ENCODE measurements at regions not wholly inside any gene's neighbourhood (a gene's known extent, or its start where the extent isn't known, plus 50 kb on each side); places are given as distances from the start of the nearest gene placed in this dataset.
"Not testable (repeated sequence)": the region's sequence is repeated elsewhere in the genome, so short reads cannot be mapped to it uniquely, and the experiment has no call there.

DNA sequence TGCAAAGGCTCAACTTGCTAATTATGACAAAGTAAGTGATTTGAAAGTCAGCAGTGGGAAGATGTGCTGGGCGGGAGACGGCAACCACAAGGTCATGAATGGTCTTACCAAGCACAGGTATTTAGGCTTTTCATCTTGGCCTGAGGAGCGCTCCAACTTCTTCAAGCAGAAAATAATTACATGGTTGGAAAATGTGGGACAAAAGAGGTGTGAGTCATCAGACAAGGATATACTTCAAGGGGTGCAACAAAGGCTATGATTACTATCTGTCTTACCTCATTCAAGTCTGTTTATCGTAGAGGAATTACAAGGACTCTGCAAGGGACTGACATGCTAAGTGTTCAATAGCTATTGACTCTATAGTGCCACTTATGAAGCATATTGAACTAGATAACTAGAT lies 2005.7 kb downstream of the MRPL39 start:
- DNase-seq (ENCODE audit: low read depth in 4 of 4, low spot score in 2 of 4), result no peak

DNA sequence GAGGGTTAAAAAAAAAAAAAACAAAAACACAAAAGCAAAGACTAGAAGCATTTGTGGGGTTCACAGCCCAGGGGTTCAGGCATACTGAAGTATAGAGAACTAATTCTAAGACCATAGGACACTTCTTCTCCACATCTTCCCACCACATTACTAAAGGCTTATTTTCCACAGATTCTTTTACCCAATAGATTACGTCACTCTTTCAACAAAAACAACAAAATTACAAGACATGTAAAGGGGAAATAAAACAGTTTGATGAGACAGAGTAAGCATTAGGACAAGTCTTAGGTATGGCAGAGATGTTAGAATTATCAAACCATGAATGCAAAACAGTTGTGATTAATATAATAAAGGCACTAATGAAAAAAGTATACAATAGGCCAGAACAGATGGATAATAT lies 2013.7 kb downstream of the MRPL39 start:
- DNase-seq (ENCODE audit: low read depth in 4 of 4, low spot score in 2 of 4), result no peak

DNA sequence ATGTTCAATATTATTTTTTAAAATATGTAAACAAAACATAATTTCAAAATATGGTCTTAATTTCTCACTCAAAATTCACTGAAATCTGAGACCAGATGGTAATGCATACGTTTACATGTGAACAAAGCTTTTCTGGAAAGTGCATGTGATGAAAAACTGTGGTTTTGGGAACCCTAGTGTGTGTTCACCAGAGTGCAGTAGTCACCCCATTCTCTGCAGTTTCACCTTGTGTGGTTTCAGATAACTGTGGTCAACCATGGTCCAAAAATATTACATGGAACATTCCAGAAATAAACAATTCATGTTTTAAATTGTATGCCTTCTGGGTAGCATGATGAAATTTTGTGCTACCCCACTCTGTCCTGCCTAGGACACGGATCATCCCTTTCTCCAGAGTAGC lies 2021.9 kb downstream of the MRPL39 start:
- DNase-seq (ENCODE audit: low read depth in 4 of 4, low spot score in 2 of 4), result no peak

DNA sequence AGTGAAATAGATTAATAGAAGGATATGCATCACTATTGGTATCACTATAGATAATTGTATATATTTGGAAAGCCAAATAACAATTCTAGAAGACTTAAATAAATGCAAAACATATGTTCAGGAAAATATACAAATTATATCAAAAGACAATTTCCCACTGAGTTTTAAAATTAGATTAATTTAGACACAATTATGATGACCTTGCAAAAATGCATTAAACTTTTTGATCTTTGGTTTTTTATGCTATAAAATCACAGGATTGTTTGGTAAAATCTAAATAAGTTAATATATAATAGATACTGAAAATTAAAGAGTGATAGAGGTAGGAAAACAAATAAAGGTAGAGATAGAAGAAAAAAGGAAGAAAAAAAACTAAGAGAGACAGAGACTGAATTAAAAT lies 2027.7 kb downstream of the MRPL39 start:
- DNase-seq (ENCODE audit: low read depth in 4 of 4, low spot score in 2 of 4), result no peak

DNA sequence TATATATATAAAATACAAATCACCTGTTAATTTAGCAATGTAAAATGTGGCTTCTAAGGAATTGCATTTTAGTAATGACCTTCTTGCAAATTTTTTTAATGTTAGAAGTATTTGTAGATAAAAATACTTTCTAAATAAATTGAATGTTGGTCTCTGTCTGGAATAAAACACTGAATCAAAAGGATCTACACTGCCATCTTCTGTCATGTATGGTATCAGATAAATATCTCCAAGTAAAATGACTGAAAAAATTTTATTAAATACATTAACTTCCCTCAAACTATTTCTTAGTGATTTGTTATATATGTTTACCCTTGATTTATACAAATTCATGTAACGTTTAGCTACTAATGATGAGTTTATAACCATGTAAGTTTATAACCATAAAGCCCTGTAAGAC lies 2029.3 kb downstream of the MRPL39 start:
- no peak for DNase-seq (ENCODE audit: low read depth in 4 of 4, low spot score in 2 of 4)

DNA sequence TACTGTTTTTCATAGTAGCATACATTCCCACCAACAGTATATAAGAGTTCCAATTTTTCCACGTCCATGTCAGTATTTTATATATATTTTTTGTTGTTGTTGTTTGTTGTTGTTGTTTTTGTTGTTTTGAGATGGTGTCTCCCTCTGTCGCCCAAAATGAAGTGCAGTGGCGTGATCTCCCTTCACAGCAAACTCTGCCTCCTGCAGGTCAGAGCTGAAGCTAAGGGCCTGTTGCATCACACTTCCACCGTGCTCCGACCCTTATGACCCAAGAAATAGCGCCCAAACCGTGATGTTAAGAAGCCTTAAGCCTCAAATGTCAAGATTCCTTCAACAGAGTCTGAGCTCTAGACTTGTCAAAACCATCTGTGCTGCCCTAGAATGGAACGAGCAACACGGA lies 2032.3 kb downstream of the MRPL39 start:
- DNase-seq (ENCODE audit: low read depth in 4 of 4, low spot score in 2 of 4), result no peak

DNA sequence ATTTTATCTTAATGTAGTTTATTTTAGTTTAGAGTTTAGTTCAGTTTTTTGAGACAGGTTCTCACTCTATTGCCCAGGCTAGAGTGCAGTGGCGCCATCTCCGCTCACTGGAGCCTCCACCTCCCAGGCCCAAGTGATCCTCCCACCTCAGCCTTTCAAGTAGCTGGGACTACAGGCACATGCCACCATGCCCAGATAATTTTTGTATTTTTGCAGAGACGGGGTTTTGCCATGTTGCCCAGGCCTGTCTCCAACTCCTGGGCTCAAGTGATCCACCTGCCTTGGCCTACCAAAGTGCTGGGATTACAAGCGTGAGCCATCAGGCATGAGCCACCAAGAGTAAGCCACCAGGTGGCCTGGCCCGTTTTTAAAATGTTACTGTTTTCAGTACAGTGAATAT lies 2058.4 kb downstream of the MRPL39 start:
- not testable (repeated sequence) for DNase-seq (ENCODE audit: low read depth in 4 of 4, low spot score in 2 of 4)

DNA sequence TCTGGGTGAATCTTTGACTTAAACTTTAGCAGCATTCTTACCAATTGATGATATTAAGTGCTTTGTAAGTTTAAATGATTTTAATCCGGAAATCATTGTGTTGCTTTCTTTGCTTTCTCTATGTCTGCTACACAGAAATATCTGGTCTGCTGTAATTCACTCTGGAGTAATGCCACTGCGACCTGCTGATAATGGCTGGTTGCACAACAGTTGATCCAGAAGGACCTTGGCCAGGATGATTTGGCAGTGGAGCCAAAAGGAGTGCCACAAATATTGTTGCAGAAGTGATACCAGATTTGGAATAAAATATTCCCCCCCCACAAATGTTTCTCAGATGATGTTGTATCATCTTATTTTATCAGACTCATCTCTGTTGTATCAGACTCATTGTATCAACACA lies 2063.9 kb downstream of the MRPL39 start:
- no peak for DNase-seq (ENCODE audit: low read depth in 4 of 4, low spot score in 2 of 4)

DNA sequence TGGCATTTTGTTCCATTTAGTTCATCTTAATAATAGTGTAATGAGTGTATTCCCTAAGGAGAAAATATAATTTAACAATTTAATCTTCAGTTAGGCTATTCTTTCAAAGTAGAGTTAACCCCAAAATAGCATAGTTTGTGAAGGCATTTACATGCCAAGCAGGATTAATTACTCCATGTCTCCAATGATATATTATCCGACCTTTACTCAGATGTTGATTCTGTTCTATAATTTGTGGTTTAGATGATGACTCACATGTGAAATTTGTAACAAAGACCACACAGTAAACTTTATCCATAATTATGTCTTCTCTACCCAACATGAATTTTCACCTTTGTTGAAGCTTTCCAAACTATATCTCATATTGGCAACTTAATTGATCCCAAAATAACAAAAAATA lies 2065.2 kb downstream of the MRPL39 start:
- no peak for DNase-seq (ENCODE audit: low read depth in 4 of 4, low spot score in 2 of 4)

DNA sequence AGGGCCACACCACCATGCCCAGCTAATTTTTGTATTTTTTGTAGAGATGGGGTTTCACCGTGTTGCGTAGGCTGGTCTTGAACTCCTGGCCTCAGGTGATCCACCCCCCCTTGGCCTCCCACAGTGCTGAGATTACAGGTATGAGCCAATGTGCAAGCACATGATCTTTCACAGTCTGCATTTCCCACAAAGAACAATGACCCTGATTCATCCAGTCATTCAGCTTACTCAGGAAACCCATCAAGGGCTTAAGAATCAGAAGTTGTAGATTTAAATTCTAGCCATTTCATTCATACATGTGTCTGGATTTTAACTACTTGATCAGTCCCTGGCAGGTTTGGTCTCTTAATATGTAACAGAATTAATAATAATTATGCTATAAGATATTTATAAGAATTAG lies 2065.7 kb downstream of the MRPL39 start:
- DNase-seq (ENCODE audit: low read depth in 4 of 4, low spot score in 2 of 4), result no peak

DNA sequence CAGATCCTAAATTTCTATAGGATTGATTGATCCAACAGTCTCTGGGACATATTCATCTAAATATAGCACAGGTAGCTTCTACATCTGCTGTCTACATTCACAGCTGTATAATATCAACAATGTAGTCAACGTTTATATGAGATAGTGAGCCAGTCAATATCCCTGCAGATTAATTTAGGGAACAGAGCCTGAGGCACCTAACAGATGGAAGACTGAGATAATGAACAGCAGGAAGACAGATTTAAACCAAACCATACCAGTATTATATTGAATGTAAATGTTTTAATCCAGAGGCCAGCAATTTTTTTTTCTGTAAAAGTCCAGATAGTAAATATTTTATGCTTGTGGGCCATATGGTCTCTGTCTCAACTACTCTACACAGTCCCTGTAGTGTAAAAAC lies 2072.4 kb downstream of the MRPL39 start:
- DNase-seq (ENCODE audit: low read depth in 4 of 4, low spot score in 2 of 4), result no peak

DNA sequence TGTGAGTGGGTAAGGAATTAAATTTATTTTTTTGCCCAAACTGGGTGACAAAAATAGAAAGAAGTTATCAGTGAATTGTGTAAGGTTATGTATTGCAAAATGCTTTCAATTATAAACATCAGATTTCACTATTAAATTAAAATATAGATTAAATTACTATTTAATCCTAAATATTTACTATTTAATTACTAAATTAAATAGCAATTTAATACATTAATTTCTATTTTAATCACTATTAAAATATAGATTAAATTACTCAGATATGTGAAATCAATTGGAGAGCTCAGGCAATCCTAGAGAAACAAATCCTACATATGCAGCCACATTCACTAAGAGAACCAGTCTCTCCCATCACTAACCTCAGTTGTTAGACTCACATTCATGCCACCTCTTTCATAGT lies 2075.8 kb downstream of the MRPL39 start:
- DNase-seq (ENCODE audit: low read depth in 4 of 4, low spot score in 2 of 4), result no peak

DNA sequence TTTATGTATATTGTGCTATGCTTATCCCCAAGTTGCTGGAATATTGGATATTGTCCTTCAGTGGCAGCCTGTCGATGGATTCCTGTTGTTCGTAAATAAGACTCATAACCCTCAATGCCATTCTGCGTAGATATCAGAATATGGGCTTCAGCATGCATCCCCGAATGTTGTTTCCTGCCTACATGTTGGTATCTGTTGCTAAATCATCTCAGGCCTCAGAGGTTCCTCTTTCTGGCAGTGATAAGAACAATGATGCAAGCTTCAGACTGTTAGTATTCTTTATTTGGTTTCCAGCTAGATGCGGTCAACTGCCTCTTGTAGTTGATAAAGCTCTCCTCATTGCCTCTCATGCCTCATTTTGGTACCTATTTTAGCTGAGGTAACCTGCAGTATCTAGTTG lies 2082.6 kb downstream of the MRPL39 start:
- no peak for DNase-seq (ENCODE audit: low read depth in 4 of 4, low spot score in 2 of 4)

DNA sequence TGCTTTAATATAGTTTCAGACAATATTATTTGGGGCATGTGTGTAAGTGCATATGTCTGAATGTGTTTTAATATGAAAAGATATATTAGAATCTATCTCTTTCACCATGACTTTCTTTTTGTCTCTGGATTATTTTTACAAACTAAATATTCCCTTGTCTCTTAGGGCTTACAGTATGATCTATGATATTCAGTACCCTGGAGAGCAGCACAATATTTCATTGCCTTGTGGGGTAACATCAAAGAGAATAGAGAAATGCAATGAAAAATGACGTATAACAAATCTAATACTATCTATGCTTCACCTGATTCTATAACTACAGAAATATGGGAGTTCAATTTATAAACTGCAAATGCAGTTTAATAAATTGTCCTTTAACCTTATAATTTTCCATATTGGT lies 2084.5 kb downstream of the MRPL39 start:
- no peak for DNase-seq (ENCODE audit: low read depth in 4 of 4, low spot score in 2 of 4)

DNA sequence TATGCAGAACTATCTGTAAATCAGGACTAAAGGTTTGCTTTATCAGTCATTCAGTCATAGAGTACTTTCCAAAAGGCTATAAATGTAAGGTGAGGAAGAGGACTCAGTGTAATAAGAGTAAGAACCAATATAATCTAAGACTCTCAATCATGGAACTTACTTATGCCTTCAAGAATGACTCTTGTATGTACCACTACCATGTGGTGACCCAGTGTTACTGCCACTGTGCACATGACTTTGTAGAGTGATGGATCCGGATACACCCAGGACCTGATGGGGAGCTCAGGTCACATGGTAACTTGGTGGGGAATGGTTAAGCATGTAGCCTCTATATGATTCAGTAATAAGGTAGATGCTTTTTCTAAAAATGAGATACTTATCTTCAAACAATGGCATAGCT lies 2099.8 kb downstream of the MRPL39 start:
- no peak for DNase-seq (ENCODE audit: low read depth in 4 of 4, low spot score in 2 of 4)

DNA sequence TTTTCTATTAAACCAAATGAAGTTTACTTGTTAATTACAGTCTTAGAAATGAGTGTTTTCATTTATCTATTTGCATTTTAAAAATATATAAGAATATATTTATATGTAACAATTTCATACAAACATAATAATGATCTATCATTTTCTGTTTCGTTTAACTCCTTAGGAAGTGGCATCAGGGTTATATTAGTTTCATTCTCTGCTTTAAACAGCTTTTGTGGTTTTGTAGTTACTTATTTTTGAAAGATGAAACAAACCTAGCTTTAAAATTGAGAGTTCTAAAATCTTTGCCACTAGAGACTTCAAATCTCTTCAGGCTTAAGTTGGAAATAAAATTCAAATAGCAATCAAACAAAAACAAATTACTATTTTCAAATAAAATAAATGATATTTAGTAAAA lies 2110.6 kb downstream of the MRPL39 start:
- DNase-seq (ENCODE audit: low read depth in 4 of 4, low spot score in 2 of 4), result no peak

DNA sequence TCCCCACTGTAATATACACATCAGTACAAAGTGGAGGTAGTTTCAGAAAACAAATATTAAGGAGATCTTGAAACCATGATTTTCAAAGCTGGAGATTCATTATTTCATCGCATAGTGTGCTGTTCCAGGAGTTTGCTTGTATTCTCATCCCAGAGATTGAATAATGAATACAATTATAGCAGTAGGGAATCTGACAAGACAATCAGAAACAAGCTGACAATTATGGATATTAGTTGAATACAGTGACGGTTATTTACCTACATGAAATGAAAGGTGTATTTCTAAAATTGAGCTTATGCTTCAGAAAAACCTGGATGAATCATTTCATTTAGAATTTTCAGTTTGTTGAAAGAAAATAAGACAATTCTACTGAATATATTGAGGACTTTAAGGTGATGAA lies 2119.0 kb downstream of the MRPL39 start:
- no peak for DNase-seq (ENCODE audit: low read depth in 4 of 4, low spot score in 2 of 4)

DNA sequence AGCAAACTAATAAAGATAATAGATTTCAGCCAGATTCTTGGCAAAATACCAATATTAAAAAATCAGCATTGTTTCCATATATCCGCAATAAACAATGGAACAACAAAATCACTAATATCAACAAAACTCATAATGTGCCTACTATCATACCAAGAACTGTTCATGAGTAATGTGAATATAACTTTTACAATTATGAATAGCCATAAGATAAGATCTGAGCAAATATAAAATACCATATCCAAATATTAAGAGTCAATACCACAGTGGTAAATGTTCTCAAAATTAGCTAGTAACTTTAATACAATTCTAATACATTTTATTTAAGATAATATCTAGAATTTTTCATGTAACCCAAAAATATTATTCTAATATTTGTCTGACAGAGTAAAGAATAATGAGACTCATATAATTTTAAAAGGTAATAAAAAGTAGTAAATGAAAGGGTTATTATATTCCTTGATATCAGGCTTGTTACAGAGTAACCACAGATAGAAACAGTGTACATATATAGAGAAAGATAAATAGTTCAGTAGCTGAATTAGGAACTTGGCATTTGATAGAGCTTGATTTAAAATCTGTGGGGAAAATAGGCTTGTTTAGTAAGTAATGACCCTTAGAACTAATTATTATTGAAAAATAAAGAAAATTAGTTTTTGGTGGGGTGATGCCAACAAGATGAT lies 2126.6 kb downstream of the MRPL39 start:
- DNase-seq (ENCODE audit: low read depth in 4 of 4, low spot score in 2 of 4), result no peak

DNA sequence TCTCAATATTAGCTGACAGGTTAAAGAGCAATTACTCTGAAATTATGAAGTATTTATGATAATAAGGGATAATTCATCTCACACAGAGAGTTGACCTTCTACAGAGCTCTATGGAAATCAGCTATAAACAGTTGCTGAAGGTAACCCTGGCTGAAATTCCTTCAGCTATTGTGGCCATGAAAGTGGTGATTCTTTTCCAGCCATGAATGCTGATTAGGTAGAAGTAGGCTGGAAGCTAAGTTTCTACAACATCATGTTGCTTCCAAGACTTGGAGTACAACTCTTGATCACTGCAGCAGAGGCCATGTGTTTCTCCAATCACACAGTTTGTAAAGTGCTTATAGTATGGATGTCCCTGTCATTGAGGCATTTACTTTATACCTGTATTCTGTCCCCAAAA lies 2128.9 kb downstream of the MRPL39 start:
- no peak for DNase-seq (ENCODE audit: low read depth in 4 of 4, low spot score in 2 of 4)

DNA sequence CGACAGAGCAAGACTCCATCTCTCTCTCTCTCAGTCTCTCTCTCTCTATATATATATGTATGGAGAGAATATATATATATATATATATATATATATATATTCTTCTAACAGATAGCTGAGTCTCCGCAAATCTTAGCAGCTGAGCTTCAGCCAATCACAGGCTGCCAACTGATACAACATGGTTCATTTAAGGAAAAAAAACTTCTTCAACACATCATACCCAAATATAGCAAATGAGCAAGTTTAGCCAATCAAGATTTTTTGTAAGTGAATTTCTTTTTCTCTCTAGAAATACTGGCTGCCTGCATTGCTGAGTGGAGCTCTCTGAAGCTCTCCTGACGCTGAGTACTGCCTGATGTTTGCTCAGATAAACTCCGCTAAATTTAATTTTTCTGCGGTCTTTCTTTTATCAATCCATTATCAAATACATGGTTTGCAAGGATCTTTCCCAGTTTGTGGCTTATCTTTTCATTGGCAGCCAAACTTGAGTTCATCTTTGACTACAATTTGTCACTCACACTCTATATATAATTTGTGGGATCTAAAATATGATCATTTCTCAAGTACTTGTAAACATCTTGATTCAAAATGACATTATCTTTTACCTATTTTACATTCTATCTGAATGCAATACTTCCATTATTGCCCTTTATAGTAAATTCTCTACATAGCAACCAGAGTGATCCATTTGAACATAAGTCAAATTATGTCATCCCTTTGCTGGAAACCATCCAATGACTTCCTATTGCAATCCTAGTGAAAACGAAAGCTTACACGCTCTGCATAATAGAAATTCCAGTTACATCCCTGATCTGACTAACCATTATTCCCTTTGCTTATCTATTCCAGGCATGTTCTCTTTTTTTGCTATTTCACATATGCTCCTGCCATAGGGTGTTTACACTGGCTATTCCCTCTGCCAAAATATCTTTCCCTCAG lies 2131.7 kb downstream of the MRPL39 start:
- DNase-seq (ENCODE audit: low read depth in 4 of 4, low spot score in 2 of 4), result no peak

DNA sequence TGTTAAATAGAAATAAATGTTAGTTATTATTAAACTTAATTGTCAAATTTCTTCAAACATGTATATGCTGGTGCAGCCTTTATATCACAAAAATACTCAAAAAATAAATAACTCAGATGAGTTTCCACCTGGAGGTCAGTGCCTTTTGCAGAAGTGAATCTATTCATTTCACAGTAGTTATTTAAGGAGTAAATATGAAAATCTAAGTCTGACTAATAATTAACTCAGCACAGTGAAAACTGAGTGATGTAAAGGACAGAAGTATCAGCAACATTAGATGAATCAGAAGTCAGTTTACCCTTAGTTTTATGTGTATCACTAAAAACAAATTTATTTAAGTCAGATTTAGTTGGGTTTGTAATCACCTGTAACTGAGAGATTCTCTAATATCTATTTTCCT lies 2135.4 kb downstream of the MRPL39 start:
- no peak for DNase-seq (ENCODE audit: low read depth in 4 of 4, low spot score in 2 of 4)

DNA sequence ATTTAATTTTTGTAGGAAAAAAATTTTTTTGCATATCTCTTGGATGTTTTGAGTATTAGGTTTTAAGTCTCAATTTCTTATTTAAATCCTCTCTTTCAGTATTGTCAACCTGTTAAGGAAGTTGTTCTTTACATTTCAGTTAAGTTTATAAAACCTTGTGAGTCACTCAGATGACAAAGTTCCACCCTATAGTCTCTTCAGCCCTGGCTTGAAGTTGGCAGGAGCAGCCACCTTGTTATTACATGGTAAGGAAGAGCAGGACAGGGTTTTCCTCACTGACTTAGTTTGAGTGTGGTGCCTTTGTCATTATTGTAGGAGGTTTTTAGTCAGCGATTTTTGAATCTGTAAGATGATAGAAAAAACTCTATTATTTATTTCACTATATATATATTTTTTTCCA lies 2143.9 kb downstream of the MRPL39 start:
- no peak for DNase-seq (ENCODE audit: low read depth in 4 of 4, low spot score in 2 of 4)
